NCI-H1436 treated with DMSO at 0.1 percent for 48 hours (cell line): ENCODE measurements at regions not wholly inside any gene's neighbourhood (a gene's known extent, or its start where the extent isn't known, plus 50 kb on each side); places are given as distances from the start of the nearest gene placed in this dataset.

Experiments
- DNase-seq: peaks from one replicate; lab custom pipeline; 2025; lab: John Stamatoyannopoulos, UW

DNA sequence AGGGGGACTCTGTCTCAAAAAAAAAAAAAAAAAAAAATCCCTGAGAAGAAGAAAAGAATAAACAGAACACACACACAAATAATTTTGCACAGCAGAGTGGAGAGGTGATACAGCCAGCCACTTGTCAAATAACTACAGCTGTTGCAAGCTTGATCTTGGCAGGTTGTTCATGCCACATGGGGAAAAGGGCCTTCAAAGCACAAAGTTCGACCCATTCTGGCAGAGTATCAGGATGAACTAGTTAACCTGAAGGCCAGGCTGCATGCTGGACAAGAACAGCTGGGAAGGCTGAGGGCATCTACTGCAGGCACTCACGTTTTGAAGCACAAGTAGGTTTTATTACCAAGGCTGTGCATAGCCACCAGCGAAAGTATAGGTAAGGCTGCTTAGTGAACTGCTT is 104.1 kb downstream of the KCTD15 start:
- DNase-seq, result no peak

DNA sequence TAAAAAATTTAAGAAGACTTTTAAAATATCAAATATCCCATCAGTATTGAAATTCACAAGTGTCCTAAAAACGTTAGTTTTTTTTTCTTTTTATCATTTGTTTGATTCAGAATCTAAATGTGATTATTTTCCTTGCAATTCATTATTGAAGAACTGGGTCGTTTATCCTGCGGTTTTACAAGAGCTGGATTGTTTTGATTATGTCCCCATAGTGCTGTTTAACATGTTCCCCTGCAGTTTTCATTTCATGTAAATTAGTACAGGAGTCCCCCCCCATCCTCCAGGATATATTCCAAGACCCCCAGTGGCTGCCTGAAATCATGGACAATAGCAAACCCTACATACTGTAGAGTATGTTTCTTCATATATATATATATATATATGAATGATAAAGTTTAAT is 105.7 kb downstream of the KCTD15 start:
- no peak for DNase-seq

- DNase-seq, result no peak
These were observed 106.3 kb downstream of the KCTD15 start for GRCh38 chr19:33902802-33903488.

DNA sequence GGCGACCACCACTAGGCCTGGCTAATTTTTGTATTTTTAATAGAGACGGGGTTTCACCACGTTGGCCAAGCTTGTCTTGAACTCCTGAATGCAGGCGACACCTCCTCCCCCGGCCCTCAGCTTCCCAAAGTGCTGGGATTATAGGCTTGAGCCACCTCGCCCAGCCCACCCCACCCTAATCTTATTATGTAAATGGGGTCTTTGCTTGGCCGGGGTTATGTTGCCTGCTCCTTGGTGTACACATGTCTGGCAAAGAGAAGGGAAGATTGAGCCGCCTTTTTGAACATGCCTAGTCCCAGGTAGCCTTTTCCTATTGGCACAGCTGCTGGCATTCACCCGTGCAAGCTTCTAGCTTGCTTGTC is 106.8 kb downstream of the KCTD15 start:
- DNase-seq, result no peak

- DNase-seq, result no peak
These were observed 108.0 kb downstream of the KCTD15 start for GRCh38 chr19:33904681-33905080.

- DNase-seq, result no peak
These were observed 108.8 kb downstream of the KCTD15 start for GRCh38 chr19:33905473-33905936.

DNA sequence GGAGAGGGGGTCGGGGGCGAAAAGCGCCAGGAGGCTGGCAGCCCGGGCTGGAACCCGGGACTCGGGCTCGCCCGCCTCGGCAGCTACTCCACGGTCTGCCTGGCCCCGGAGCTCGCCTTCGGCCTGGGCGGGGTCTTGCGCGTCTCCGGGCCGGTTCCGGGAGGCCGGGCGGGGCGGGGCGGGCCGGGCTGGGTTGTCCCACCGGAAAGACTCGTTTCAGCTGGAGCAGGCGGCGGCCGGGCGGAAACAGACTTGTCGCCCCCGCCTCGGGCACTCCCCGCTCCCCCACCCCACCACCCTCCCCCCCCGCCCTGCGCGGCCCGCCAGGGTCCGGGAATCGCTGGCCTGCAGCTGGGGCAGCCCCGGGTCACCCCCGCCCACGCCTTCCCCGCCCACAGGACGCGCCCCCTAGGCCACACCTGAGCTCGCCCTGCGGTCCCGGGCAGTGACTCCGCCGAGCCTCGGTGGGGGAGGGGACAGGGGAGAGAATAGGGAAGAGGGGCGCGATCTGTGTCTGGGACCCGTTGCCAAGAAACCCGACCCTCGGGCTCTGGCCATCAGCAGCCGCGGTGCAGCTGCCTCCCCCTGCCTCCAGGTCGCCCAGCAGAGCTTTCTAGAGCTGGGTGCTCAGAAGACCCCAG is 109.4 kb downstream of the KCTD15 start:
- no peak for DNase-seq

DNA sequence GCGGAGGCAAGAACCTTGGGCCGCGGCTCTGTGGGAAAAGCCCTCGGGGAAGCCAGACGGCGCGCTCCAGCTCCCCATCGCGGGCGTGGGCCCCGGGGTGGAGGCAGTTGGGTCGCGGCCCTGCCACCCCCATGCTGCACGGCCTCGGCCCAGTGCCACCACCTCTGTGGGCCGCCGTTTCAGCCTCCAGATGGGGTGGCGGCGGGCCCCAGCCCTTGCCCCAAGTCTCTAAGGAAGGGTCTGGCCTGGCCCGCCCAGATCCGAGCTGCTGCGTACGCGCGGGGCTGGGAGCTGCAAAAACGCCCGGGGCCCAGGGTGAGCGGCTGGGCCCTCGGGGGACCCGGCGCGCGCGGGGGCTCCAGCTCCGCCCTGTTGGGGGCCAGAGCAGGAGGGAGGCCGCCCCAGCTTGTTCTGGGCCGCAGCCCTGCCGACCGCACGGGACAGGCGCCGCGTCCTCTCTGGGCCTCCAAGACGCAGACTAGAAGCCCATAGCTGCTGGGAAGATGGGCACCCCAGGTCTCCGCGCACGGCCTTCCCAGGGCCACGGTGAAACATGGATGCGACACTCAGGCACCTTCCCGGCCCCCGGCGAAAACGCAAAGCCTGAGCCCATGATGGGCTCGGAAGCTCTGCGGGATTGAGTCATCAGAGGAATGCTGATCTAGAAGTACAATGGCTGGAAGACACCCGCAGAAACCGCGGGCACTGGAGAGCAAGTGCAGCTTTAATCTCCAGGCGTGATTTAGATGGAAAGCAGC is 110.1 kb downstream of the KCTD15 start:
- DNase-seq, result no peak

- no peak for DNase-seq
These were observed 114.3 kb downstream of the KCTD15 start for GRCh38 chr19:33910922-33911321.

- DNase-seq, result no peak
These were observed 117.9 kb downstream of the KCTD15 start for GRCh38 chr19:33914599-33914998.

DNA sequence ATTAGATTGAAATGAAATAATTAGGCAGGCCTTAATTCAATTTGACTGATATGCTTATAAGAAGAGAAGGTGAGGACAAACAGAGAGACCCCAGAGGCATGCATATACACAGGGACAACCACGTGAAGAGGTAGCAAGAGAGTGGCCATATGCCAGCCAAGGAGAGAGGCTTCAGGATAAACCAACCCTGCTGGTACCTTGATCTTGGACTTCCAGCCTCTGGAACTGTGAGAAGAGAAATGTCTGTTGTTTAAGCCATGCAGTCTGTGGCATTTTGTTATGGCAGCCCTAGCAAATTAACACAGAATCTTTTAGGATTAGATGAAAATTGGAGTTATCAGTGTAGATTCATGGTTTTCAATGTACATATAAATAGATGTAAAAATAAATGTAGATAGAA is 120.1 kb downstream of the KCTD15 start:
- DNase-seq, result no peak

GRCh38 chr19:33919291-33919690 is 122.6 kb downstream of the KCTD15 start:
- no peak for DNase-seq

DNA sequence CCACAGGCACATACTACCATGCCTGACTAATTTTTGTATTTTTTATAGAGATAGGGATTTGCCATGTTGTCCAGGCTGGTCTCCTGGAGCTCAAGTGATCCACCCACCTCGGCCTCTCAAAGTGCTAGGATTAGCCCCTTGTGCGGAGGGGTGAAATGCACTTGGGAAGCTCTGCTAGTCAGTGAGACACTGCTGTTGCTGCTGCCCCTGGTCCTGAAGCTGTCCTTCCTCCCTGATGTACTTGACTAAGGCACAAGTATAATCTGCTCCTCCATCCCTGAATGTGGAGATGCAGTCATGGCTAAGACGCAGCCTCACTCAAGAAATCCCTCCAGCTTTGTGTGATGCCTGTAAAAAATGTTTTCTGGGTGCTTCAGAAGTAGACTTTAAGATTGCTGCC is 124.5 kb downstream of the KCTD15 start:
- DNase-seq, result no peak

DNA sequence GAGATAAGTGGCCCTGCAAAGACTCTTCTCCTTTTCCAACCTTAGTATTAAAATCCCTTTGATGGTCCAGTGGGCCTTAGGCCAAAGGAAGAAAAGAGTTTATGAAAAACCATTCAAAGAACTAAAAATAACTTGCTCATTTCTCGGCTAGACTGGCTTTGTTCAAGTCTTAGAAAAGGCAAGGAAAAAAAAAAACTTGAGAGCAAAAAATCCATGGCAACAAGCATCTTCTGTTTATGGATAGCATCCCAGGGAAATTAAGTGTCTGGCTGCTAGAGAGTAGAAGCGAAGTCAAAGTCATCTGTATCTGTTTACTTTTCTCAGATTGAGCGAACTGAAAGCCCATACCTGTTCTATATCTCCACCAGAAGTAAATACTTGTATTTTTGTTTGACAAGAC is 129.6 kb downstream of the KCTD15 start:
- no peak for DNase-seq

GRCh38 chr19:33927789-33928457 is 131.3 kb downstream of the KCTD15 start:
- DNase-seq, result no peak

- no peak for DNase-seq
These were observed 131.8 kb downstream of the KCTD15 start for GRCh38 chr19:33928458-33928950.

DNA sequence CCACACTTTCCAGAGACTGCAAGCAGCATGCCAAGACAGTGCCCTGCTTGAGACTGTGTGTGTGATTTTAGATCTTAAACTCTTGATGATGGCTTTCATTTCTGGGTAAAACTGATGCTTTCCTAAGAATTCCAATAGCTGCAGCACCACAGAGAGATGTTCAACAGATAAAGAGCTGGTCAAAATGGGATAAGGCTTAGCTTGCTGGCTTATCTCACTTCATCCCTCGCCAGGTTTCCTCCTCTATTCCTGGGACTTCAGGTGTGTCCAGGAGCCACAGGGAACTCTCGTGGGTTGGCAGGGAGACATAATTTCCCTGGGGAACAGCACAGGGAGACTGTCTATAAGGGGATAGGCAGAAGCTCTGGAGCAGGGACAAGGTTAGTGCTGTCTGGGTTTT is 137.3 kb downstream of the KCTD15 start:
- DNase-seq, result no peak

DNA sequence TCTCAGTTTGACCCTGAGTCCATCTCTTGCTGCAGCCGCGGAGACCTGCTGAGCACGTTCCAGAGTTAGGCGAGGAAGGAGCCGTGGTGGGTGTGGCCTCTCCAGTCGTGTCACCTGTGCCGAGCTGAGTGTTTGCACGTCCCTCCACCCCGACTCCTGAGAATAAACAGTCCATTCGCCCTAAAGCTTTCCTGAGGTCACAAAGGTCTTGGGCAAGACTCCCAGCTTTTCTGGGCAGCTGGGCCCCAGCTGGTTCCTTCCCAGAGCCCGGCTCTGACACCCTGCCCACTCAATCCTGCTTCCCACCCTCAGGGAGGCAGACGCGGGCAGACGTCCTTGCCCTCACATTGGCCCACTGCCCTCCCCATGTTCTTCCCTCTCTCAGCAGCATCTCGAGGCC is 142.2 kb downstream of the KCTD15 start:
- no peak for DNase-seq

DNA sequence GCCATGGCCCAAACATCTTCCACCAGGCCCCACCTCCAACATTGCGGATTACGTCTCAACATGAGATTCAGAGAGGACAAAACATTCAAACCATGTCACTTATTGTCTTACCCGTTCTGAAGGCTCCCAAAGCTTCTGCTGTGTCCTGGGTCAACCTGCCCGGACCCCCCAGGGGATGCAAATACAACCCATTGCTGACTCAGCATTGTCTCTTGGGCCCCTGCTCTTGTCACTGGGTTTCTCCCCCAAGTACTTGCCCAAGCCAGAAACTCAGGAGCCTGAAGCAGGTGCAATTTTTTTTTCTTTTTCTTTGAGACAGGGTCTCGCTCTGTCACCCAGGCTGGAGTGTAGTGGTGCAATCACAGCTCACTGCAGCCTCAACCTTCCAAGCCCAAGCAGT is 144.5 kb downstream of the KCTD15 start:
- DNase-seq, result no peak

DNA sequence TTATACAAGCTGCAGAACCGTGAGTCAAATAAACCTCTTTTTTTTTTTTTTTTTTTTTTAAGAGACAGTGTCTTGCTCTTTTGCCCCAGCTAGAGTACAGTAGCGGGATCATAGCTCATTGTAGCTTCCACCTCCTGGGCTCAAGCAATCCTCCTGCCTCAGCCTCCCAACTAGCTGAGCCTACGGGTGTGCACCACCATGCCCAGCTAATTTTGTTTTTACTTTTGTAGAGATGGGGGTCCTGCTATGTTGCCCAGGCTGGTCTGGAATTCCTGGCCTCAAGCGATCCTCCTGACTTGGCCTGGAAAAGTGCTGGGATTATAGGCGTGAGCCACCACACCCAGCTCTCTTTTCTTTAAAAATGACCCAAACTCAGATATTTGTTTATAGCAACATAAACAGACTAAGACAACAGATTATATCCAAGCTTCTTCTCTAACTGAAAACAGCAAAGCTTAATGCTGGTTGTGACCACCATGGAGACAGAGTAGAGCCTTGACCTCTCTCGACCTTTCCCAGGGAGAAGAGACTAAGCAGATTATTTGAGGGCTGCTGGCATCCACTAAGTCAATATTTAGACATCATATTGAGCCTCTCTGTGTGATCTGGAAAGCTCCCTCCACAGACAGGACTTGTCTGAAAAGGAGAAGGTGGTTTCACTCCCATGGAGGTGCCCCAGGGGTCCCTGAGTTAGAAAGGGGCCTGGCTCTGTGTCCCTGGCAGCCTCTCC is 150.0 kb downstream of the KCTD15 start:
- no peak for DNase-seq

DNA sequence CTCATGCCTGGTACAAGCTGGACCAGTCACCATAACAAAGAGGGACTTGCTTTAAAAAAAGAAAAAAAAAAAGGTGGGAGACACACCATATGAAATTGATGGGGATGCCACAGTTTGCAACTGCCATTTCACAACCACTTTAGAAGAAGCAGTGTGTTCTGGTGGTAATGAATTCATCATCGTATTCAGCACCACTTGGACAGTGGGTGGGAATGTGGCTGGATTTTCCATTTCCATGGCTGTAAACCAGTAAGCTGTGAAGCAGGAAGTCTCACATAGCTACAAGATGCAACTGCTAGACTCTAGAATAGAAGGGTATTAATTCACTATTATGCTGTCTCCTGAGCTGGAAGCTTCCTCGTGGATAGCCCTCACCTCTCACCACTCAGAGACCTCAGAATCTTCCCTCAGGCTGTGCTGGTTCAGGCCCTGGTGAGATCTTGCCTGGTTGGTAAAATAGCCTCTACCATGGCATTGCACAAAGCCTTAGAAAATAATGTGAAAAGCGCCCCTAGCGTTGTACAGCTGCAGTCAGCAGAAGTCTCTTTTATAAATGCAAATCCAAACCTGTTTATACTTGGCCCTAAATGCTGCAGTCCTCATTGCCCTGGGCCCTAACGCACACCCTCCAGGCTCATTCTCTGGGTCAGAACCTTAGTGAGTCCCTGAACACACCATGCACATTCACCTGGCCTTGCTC is 150.7 kb downstream of the KCTD15 start:
- no peak for DNase-seq
